HEK293T (cell line): ENCODE measurements at regions not wholly inside any gene's neighbourhood (a gene's known extent, or its start where the extent isn't known, plus 50 kb on each side); places are given as distances from the start of the nearest gene placed in this dataset.

Source experiments
- CTCF ChIA-PET: fragments of 350-600 bp; formaldehyde crosslinking; extraction: SDS; loops from one replicate; lab custom pipeline; 2021; ENCODE audit warnings: antibody characterized with exemption, inconsistent platforms; lab: Yijun Ruan, JAX
- POLR2A ChIA-PET: fragments of 350-600 bp; formaldehyde crosslinking; extraction: SDS; loops from one replicate; lab custom pipeline; 2020; ENCODE audit warnings: antibody characterized with exemption, inconsistent platforms; lab: Yijun Ruan, JAX
- DNase-seq: peaks from one replicate; pipeline ENCODE4 v3.0.0; 2012; ENCODE audit warnings: mixed read lengths; ENCODE audit errors: extremely low spot score
- ARNT ChIP-seq: fragments of 450-650 bp; IDR thresholded peaks from 2 replicates; pipeline ENCODE4 v1.6.1; 2017; ENCODE audit warnings: mild to moderate bottlenecking
- BHLHE40 ChIP-seq: fragments of 450-650 bp; IDR thresholded peaks from 2 replicates; pipeline ENCODE4 v1.6.1; 2016; ENCODE audit warnings: mild to moderate bottlenecking, moderate library complexity, borderline replicate concordance
- CTBP1 ChIP-seq: fragments of 450-650 bp; IDR thresholded peaks from 2 replicates; pipeline ENCODE4 v1.6.1; 2016; ENCODE audit warnings: borderline replicate concordance
- ELF4 ChIP-seq: fragments of 450-650 bp; IDR thresholded peaks from 2 replicates; pipeline ENCODE4 v1.6.1; 2017; ENCODE audit warnings: antibody characterized with exemption
- FOXA1 ChIP-seq: fragments of 450-650 bp; IDR thresholded peaks from 2 replicates; pipeline ENCODE4 v1.6.1; 2016; ENCODE audit warnings: mild to moderate bottlenecking
- FOXK2 ChIP-seq: fragments of 450-650 bp; IDR thresholded peaks from 2 replicates; pipeline ENCODE4 v1.6.1; 2016; ENCODE audit warnings: mild to moderate bottlenecking
- FOXM1 ChIP-seq: fragments of 450-650 bp; IDR thresholded peaks from 2 replicates; pipeline ENCODE4 v1.6.1; 2017; ENCODE audit warnings: mild to moderate bottlenecking, borderline replicate concordance
- HDGF ChIP-seq: fragments of 450-650 bp; IDR thresholded peaks from 2 replicates; pipeline ENCODE4 v1.6.1; 2017; ENCODE audit warnings: antibody characterized with exemption, borderline replicate concordance
- L3MBTL2 ChIP-seq: fragments of 450-650 bp; conservative IDR thresholded peaks from 2 replicates; pipeline ENCODE4 v1.6.1; 2016; ENCODE audit warnings: mild to moderate bottlenecking
- LEF1 ChIP-seq: fragments of 450-650 bp; IDR thresholded peaks from 2 replicates; pipeline ENCODE4 v1.6.1; 2017; ENCODE audit warnings: mild to moderate bottlenecking, borderline replicate concordance
- NFRKB ChIP-seq: fragments of 450-650 bp; IDR thresholded peaks from 2 replicates; pipeline ENCODE4 v1.6.1; 2016; ENCODE audit warnings: mild to moderate bottlenecking, moderate library complexity
- SP1 ChIP-seq: fragments of 450-650 bp; IDR thresholded peaks from 2 replicates; pipeline ENCODE4 v1.6.1; 2017
- SUZ12 ChIP-seq: fragments of 450-650 bp; IDR thresholded peaks from 2 replicates; pipeline ENCODE4 v1.6.1; 2016; ENCODE audit warnings: mild to moderate bottlenecking
- TARDBP ChIP-seq: fragments of 450-650 bp; IDR thresholded peaks from 2 replicates; pipeline ENCODE4 v1.6.1; 2016
- ZNF384 ChIP-seq: fragments of 450-650 bp; IDR thresholded peaks from 2 replicates; pipeline ENCODE4 v1.6.1; 2016
- TF ChIP-seq, protein P1 (sequence below): fragments of 450-650 bp; IDR thresholded peaks from 2 replicates; pipeline ENCODE4 v1.6.1; 2016

- TF ChIP-seq FOXK2 = no peak
- TF ChIP-seq L3MBTL2 = no peak
- TF ChIP-seq SP1 = no peak
- TF ChIP-seq ZNF384 = no peak
- no peak for TF ChIP-seq FOXM1
- no peak for TF ChIP-seq TARDBP
- TF ChIP-seq CTBP1 = no peak
- no peak for TF ChIP-seq ARNT
- ChIA-PET CTCF (no interaction called here), POLR2A (no interaction called here)
- no peak for DNase-seq
Measured at GRCh38 chr12:127885954-127886750, 380.8 kb upstream of the TMEM132C start.

- ChIA-PET POLR2A (no interaction called here), CTCF (no interaction called here)
- TF ChIP-seq BHLHE40 = no peak
- TF ChIP-seq LEF1 = no peak
- no peak for TF ChIP-seq L3MBTL2
- TF ChIP-seq FOXK2 = no peak
- no peak for TF ChIP-seq ZNF384
- no peak for TF ChIP-seq ELF4
- no peak for TF ChIP-seq FOXM1
- no peak for TF ChIP-seq HDGF
- TF ChIP-seq ARNT = no peak
- no peak for TF ChIP-seq SP1
- TF ChIP-seq SUZ12 = no peak
- TF ChIP-seq, protein P1, sequence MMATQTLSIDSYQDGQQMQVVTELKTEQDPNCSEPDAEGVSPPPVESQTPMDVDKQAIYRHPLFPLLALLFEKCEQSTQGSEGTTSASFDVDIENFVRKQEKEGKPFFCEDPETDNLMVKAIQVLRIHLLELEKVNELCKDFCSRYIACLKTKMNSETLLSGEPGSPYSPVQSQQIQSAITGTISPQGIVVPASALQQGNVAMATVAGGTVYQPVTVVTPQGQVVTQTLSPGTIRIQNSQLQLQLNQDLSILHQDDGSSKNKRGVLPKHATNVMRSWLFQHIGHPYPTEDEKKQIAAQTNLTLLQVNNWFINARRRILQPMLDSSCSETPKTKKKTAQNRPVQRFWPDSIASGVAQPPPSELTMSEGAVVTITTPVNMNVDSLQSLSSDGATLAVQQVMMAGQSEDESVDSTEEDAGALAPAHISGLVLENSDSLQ = no peak
- no peak for TF ChIP-seq CTBP1
- TF ChIP-seq FOXA1 = no peak
- no peak for TF ChIP-seq NFRKB
- no peak for TF ChIP-seq TARDBP
- no peak for DNase-seq
Measured at GRCh38 chr12:127886827-127887226, 380.1 kb upstream of the TMEM132C start.

DNA sequence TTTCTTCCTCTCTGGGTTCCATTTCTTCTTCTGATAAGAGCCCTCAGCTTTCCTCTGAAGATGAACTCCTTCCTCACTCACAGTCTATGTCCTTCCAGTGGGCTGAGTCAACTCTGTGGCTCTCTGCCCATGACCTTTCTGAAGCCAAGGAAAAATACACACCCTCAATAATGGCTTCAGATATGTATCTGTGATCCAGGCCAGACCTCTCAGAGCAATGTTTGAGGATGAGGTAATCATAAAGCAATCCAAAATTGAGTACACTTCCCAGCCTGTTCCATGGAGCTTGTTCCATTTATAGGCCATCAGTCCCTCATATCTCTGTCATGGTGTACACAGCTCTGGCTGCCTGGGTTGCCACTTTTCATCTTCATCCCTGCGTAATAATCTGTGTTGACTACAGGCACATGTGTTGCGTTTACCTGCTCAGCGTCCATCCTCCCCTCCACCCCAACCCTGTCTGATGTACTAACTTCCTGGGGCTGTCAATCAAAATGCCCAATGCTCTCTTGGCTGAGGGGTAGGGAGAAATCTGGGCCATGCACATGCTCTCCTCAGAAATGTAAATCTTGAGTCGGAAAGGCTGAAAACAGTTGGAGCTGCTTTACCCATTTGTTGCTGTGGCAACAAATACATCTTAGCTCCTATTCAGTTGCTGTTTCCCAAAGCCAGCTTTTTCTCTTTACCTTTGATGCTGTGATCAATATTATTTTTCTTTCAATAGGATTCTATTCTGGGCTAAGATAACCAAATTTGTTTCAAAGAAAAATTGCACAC is 377.8 kb upstream of the TMEM132C start:
- CTCF ChIA-PET = no interaction called here
- no peak for DNase-seq
- no peak for TF ChIP-seq ARNT
- no peak for TF ChIP-seq LEF1
- TF ChIP-seq NFRKB = no peak
- no peak for TF ChIP-seq L3MBTL2
- no peak for TF ChIP-seq ELF4
- TF ChIP-seq HDGF = no peak
- no peak for TF ChIP-seq CTBP1
- TF ChIP-seq FOXK2 = no peak
- TF ChIP-seq BHLHE40 = no peak
- POLR2A ChIA-PET = no interaction called here

GRCh38 chr12:127893895-127894609 is 372.9 kb upstream of the TMEM132C start:
- TF ChIP-seq ELF4 = no peak
- TF ChIP-seq FOXK2 = no peak
- no peak for TF ChIP-seq BHLHE40
- no peak for TF ChIP-seq FOXA1
- TF ChIP-seq ZNF384 = no peak
- no peak for TF ChIP-seq SUZ12
- TF ChIP-seq ARNT = no peak
- TF ChIP-seq, protein P1 = no peak
- TF ChIP-seq NFRKB = no peak
- POLR2A ChIA-PET = no interaction called here
- DNase-seq = peak; percentile 18
- CTCF ChIA-PET = no interaction called here

- ChIA-PET CTCF (no interaction called here), POLR2A (no interaction called here)
- no peak for TF ChIP-seq SP1
- no peak for DNase-seq
Measured at GRCh38 chr12:127896661-127897060, 370.3 kb upstream of the TMEM132C start.

DNA sequence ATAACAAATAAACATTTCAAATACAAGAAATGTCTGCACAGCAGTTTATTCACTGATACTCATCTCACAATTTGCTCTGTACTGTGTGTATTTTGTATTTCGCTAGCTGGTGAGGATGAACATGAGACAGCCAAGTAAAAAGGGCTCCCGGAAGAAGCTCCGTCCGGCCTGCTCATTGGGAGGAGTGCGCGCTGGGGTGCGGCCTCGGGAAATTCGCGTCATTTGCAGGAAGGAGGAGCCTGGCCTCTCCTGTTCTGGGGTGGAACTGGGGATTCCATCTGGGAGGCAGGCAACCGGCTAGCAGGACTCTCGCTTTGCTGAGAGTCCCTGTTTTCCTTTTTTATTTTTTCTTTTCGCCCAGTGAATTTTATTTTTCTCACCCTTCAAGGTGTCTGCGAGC is 368.4 kb upstream of the TMEM132C start:
- TF ChIP-seq L3MBTL2 = no peak
- DNase-seq = no peak
- POLR2A ChIA-PET = no interaction called here
- CTCF ChIA-PET = no interaction called here

DNA sequence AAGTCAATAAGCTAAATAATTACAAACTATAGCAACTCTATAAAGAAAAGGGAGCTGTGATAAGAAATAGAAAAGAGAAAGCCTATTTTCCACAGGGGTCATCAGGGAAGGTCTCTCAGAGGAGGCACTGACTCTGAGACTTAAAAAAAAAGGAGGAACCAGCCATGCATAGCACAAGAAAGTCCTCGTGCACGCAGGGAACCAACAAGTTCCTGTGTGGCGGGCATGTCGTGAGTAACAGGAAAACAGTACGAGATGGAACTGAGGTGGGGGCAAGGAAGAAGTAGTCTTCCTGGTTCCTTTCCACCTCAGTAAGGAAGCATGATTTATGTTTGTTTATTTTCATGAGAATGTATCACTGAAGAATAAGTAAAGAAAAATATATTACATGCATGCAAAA is 367.0 kb upstream of the TMEM132C start:
- ChIA-PET CTCF (no interaction called here), POLR2A (no interaction called here)
- TF ChIP-seq CTBP1 (no peak), NFRKB (no peak), ZNF384 (no peak), FOXK2 (no peak), ELF4 (no peak), HDGF (no peak), SUZ12 (no peak), FOXM1 (no peak), BHLHE40 (no peak), LEF1 (no peak), ARNT (no peak), L3MBTL2 (no peak)
- TF ChIP-seq, protein P1 = no peak
- no peak for DNase-seq
